ENCODE measurements at regions not wholly inside any gene's neighbourhood (a gene's known extent, or its start where the extent isn't known, plus 50 kb on each side); places are given as distances from the start of the nearest gene placed in this dataset.

DNA sequence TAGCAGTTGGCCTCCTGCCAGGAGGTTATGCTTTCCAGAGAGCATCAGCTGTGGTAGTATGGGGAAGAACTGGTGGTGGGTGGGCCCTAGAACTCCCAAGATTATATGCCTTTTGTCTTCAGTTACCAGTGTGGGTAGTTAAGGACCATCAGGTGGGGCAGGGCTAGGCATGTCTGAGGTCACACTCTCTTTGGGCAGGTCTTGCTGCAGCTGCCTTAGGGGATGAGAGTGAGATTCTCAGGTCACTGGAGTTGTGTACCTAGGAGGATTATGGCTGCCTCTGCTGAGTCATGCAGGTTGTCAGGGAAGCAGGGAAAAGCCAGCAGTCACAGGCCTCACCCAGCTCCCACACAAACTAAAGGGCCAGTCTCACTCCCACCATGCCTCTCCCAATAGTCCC, 172.9 kb upstream of the GYPA start:
- H2BK12ac ChIP-seq (ENCODE audit: insufficient read length, low read depth, low read length): no peak overlapping the region
- no peak overlapping the region for H3K14ac ChIP-seq (ENCODE audit: insufficient read depth, low read length)
- no peak overlapping the region for H2BK120ac ChIP-seq (ENCODE audit: low read depth, low read length, poor library complexity, severe bottlenecking)
- H3K9me3 ChIP-seq (ENCODE audit: control insufficient read depth, low read depth, low read length): peaks cover 9% of the 10 kb centered on the region
- no peaks in the 10 kb centered on the region for H4K20me1 ChIP-seq (ENCODE audit: control insufficient read depth, insufficient read depth, insufficient read length)
- no peaks in the 10 kb centered on the region for H3K79me1 ChIP-seq (ENCODE audit: insufficient read depth, low read depth, low read length, poor library complexity, severe bottlenecking)
- no peaks in the 10 kb centered on the region for H3K27me3 ChIP-seq (ENCODE audit: insufficient read depth, low read length)
- H3K27ac ChIP-seq (ENCODE audit: insufficient read length, low read depth, low read length): no peak overlapping the region
- Mint-ChIP-seq H3K9me3 (peaks cover 37 to 47% of the 10 kb centered on the region in 2 experiments), H3K27me3 (ENCODE audit: low read depth) (peaks cover 2% of the 10 kb centered on the region), H3K36me3 (ENCODE audit: insufficient read depth in 1 of 3, low read depth in 3 of 3) (peaks cover 15 to 24% (median 21%) of the 10 kb centered on the region in 3 experiments), H3K4me1 (no peaks in the 10 kb centered on the region), H3K27ac (no peak overlapping the region), H3K4me3 (no peak overlapping the region)
- no peak overlapping the region for H2BK15ac ChIP-seq (ENCODE audit: low read depth, low read length)
- H3K79me2 ChIP-seq (ENCODE audit: insufficient read depth, low read length): no peaks in the 10 kb centered on the region
- no peak overlapping the region for H4K91ac ChIP-seq (ENCODE audit: insufficient read length, low read depth, low read length)
- no peak overlapping the region for H2BK5ac ChIP-seq (ENCODE audit: insufficient read length, low read length)
- H4K5ac ChIP-seq (ENCODE audit: insufficient read length, low read depth, low read length): no peak overlapping the region
- no peak overlapping the region for H3K18ac ChIP-seq (ENCODE audit: insufficient read length, low read depth, low read length)
- H3K23ac ChIP-seq (ENCODE audit: insufficient read length, low read depth, low read length): no peak overlapping the region
- no peaks in the 10 kb centered on the region for H3K4me1 ChIP-seq (ENCODE audit: insufficient read depth, low read length)
- no peak overlapping the region for H3K4me2 ChIP-seq (ENCODE audit: insufficient read depth, insufficient read length, low read length)
- no peak overlapping the region for H2BK20ac ChIP-seq (ENCODE audit: low read depth, low read length, poor library complexity, severe bottlenecking)
- H2AFZ ChIP-seq (ENCODE audit: low read length): no peak overlapping the region
- H4K8ac ChIP-seq (replicated peaks; ENCODE audit: insufficient read length, low read depth, low read length): no peak overlapping the region
- H3K56ac ChIP-seq (ENCODE audit: insufficient read length, low read depth, low read length): no peak overlapping the region
- DNase-seq: no peak
- H3K4ac ChIP-seq (ENCODE audit: low read depth, low read length): no peak overlapping the region
- TF ChIP-seq, protein P1, sequence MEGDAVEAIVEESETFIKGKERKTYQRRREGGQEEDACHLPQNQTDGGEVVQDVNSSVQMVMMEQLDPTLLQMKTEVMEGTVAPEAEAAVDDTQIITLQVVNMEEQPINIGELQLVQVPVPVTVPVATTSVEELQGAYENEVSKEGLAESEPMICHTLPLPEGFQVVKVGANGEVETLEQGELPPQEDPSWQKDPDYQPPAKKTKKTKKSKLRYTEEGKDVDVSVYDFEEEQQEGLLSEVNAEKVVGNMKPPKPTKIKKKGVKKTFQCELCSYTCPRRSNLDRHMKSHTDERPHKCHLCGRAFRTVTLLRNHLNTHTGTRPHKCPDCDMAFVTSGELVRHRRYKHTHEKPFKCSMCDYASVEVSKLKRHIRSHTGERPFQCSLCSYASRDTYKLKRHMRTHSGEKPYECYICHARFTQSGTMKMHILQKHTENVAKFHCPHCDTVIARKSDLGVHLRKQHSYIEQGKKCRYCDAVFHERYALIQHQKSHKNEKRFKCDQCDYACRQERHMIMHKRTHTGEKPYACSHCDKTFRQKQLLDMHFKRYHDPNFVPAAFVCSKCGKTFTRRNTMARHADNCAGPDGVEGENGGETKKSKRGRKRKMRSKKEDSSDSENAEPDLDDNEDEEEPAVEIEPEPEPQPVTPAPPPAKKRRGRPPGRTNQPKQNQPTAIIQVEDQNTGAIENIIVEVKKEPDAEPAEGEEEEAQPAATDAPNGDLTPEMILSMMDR (conservative IDR thresholded peaks at IDR 0.05): no peak
- H3K9ac ChIP-seq (ENCODE audit: extremely low read depth, insufficient read length, low read length): no peak overlapping the region
- no peaks in the 10 kb centered on the region for H3K23me2 ChIP-seq (ENCODE audit: insufficient read length, low read depth, low read length, poor library complexity, severe bottlenecking)
- no peak overlapping the region for H3T11ph ChIP-seq (ENCODE audit: low read length)
- no peak overlapping the region for H2AK5ac ChIP-seq (ENCODE audit: insufficient read length, low read length)
